ENCODE measurements at regions not wholly inside any gene's neighbourhood (a gene's known extent, or its start where the extent isn't known, plus 50 kb on each side); places are given as distances from the start of the nearest gene placed in this dataset.

GRCh38 chr18:76771192-76771799, 51.1 kb upstream of the ZNF236 start:
- DNase-seq (ENCODE audit: extremely low read depth, low read depth), result no peak

GRCh38 chr18:76767954-76768353, 54.4 kb upstream of the ZNF236 start:
- DNase-seq (ENCODE audit: extremely low read depth, low read depth), result no peak

- no peak for DNase-seq (ENCODE audit: extremely low read depth, low read depth)
Observed at GRCh38 chr18:76766429-76766828, 55.9 kb upstream of the ZNF236 start.

- DNase-seq (ENCODE audit: extremely low read depth, low read depth), result peak; percentile 4
Observed at GRCh38 chr18:76765649-76766048, 56.7 kb upstream of the ZNF236 start.

- no peak for DNase-seq (ENCODE audit: extremely low read depth, low read depth)
Observed at GRCh38 chr18:76764291-76764901, 58.0 kb upstream of the ZNF236 start.

GRCh38 chr18:76759056-76759455, 63.3 kb upstream of the ZNF236 start:
- no peak for DNase-seq (ENCODE audit: extremely low read depth, low read depth)

GRCh38 chr18:76757925-76758324, 64.4 kb upstream of the ZNF236 start:
- DNase-seq (ENCODE audit: extremely low read depth, low read depth), result no peak

- no peak for DNase-seq (ENCODE audit: extremely low read depth, low read depth)
Observed at GRCh38 chr18:76757335-76757734, 65.0 kb upstream of the ZNF236 start.

DNA sequence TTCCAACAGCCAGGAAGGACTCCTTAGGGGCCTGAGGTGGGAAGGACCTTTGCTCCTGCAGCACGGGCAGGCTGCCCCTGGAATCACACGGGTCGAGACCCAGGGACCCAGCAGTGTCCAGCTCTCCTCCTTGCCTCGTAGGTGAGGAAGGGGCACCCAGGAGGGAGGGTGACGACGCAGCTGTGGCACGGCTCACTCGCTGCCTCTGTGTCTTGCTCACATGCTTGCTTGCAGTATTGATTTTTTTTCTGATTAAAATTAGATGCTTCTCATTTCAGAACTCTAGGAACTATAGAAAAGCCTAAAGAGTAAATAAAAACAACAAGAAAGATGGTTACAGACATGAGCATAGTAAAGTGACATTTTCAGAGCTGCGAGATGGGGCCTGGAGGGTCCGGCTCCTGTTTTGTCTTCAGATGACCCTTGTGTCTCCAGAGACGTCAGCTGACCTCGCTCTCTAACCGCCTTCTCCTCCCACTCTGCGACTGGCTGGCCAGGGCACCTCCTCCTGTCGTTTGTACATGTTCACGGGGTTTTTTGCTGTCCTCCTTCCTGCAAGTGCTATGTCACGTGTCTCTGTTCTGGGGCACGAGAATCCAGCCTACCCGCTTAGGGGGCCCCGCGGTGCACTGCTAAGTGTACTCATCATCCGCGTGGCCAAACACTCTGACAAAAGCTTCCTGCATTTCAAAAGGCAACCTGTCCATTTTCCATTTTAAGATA, 65.7 kb upstream of the ZNF236 start:
- DNase-seq (ENCODE audit: extremely low read depth, low read depth), result no peak

DNA sequence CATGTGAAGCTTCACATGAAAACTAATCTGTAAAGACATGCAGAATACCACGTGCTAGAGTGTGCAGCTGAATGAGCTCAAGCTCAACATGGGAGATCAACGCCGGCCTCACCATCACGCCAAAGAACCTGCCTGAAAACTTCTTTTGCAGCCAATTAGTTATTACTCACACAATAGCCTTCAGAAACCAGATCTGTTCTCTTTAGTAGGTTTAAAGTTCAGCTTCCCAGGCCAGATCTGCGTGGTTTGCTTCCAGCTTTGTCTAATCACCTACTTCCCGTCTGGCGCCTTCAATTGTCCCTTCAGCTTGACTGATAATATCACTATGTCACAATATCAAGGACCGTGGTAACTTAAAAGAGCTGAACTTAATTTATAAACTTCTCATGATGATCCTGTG, 68.0 kb upstream of the ZNF236 start:
- DNase-seq (ENCODE audit: extremely low read depth, low read depth), result no peak

- no peak for DNase-seq (ENCODE audit: extremely low read depth, low read depth)
Observed at GRCh38 chr18:76752400-76752799, 70.0 kb upstream of the ZNF236 start.

- DNase-seq (ENCODE audit: extremely low read depth, low read depth), result no peak
Observed at GRCh38 chr18:76750917-76751890, 71.2 kb upstream of the ZNF236 start.

GRCh38 chr18:76750269-76750668, 72.1 kb upstream of the ZNF236 start:
- DNase-seq (ENCODE audit: extremely low read depth, low read depth), result no peak

GRCh38 chr18:76747676-76748075, 74.7 kb upstream of the ZNF236 start:
- DNase-seq (ENCODE audit: extremely low read depth, low read depth), result no peak

DNA sequence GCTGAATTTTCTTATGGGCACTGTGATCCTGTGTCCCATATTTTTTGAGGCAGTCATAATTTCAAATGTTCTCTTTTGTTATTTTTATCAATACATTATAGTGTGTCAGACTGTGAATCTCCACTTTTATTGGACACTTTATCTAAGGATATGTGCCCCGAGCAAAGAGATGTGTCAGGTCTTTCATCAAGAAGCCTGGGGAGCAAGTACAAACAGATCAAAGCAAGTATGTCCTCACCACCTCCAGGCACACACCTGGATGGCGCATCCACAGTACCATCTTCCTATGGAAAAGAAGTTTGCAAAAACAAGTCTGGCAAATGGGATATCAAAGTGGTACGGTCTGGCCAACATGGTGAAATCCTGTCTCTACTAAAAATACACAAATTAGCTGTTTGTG, 81.0 kb upstream of the ZNF236 start:
- no peak for DNase-seq (ENCODE audit: extremely low read depth, low read depth)

- no peak for DNase-seq (ENCODE audit: extremely low read depth, low read depth)
Observed at GRCh38 chr18:76736309-76736708, 86.0 kb upstream of the ZNF236 start.

GRCh38 chr18:76730901-76731300, 91.5 kb upstream of the ZNF236 start:
- DNase-seq (ENCODE audit: extremely low read depth, low read depth), result no peak

GRCh38 chr18:76727589-76727988, 94.8 kb upstream of the ZNF236 start:
- DNase-seq (ENCODE audit: extremely low read depth, low read depth), result no peak

DNA sequence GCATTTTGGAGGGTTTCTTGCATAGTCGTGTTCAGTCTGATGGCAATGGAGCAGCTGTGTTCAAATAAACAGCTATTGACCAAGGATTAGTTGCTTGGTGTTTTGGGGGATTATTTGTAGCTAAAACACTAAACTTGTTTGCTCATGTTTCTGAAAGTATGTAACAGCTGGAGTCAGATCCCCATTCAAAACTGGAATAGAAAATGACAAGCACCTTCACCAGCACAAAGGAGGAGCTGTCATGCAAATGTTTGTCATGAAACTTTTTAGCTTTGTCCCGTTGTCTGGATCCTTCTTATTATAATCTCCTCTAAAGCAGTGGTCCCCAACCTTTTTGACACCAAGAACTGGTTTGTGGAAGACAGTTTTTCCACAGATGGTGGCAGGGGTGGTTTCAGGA, 96.9 kb upstream of the ZNF236 start:
- no peak for DNase-seq (ENCODE audit: extremely low read depth, low read depth)

- no peak for DNase-seq (ENCODE audit: extremely low read depth, low read depth)
Observed at GRCh38 chr18:76722224-76723061, 99.9 kb upstream of the ZNF236 start.

All from NCI-H460 (cell line).